Activated gamma-delta T cell (primary cell): ENCODE measurements at regions not wholly inside any gene's neighbourhood (a gene's known extent, or its start where the extent isn't known, plus 50 kb on each side); places are given as distances from the start of the nearest gene placed in this dataset.

Experiments used
- DNase-seq: peaks from one replicate; lab custom pipeline; 2025; lab: John Stamatoyannopoulos, UW

GRCh38 chr6:30396833-30397479 lies 52.0 kb downstream of the RPP21 start:
- DNase-seq = peak; percentile 64

GRCh38 chr6:30397697-30398096 lies 52.7 kb downstream of the RPP21 start:
- DNase-seq = no peak

GRCh38 chr6:30399390-30400058 lies 54.6 kb downstream of the RPP21 start:
- DNase-seq = no peak

- no peak for DNase-seq
Observed at GRCh38 chr6:30405934-30406333, 61.0 kb downstream of the RPP21 start.

- no peak for DNase-seq
Observed at GRCh38 chr6:30409184-30409583, 64.2 kb downstream of the RPP21 start.

GRCh38 chr6:30411515-30412207 lies 66.7 kb downstream of the RPP21 start:
- no peak for DNase-seq

GRCh38 chr6:30418448-30418847 lies 70.9 kb upstream of the HLA-E start:
- no peak for DNase-seq

GRCh38 chr6:30424549-30424948 lies 64.8 kb upstream of the HLA-E start:
- no peak for DNase-seq
